HUDEP-2 (cell line): ENCODE measurements at regions not wholly inside any gene's neighbourhood (a gene's known extent, or its start where the extent isn't known, plus 50 kb on each side); places are given as distances from the start of the nearest gene placed in this dataset.
"Not testable (repeated sequence)": the region's sequence is repeated elsewhere in the genome, so short reads cannot be mapped to it uniquely, and the experiment has no call there.

Source experiments
- DNase-seq, 76 experiments: peaks; one replicate each; lab custom pipeline; 2025; ENCODE audit not compliant: unreplicated experiment in 76 of 76; lab: John Stamatoyannopoulos, UW

DNA sequence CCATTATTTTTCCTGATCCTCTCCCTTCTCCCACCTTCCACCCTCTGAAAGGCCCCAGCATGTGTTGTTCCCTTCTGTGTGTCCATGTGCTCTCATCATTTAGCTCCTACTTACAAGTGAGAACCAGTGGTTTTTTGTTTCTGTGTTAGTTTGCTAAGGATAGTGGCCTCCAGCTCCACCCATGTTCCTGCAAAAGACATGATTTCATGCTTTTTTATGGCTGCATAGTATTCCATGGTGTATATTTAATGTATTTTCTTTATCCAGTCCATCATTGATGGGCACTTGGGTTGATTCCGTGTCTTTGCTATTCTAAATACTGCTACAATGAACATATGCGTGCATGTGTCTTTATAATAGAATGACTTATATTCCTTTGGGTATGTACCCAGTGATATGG is 89.4 kb upstream of the C1orf174 start:
- DNase-seq: no peak

DNA sequence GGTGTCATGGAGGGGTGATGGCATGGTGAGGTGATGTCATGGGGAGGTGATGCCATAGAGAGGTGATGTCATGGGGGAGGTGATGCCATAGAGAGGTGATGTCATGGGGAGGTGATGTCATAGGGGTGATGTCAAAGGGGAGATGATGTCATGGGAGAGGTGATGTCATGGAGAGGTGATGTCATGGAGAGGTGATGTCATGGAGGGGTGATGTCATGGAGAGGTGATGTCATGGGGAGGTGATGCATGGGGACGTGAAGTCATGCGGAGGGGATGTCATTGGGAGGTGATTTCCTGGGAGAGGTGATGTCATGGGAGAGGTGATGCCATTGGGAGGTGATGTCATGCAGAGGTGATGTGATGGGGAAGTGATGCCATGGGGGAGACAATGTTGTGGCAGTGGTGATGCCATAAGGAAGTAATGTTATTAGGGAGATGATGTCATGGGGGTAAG is 92.1 kb upstream of the C1orf174 start:
- DNase-seq: no peak

DNA sequence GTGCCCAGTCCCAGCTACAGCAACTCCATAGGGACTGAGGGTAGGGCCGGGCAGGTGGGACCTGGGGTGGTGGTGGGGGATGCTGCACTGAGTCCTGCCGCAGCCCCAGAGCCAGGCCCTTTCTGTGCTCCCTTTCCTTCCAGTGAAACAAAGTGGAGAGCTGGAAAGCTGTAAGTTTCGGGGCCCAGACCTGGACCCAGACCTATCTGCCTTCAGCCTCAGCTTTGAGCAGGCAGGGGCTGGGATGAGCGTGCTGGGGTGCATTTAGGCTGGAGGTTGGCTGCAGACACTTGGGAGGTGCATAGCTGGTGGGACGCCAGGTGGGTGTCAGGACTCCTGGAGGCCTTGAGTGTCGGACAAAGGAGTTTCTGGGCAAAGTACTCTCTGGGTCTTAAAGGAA is 92.7 kb upstream of the C1orf174 start:
- DNase-seq: no peak

DNA sequence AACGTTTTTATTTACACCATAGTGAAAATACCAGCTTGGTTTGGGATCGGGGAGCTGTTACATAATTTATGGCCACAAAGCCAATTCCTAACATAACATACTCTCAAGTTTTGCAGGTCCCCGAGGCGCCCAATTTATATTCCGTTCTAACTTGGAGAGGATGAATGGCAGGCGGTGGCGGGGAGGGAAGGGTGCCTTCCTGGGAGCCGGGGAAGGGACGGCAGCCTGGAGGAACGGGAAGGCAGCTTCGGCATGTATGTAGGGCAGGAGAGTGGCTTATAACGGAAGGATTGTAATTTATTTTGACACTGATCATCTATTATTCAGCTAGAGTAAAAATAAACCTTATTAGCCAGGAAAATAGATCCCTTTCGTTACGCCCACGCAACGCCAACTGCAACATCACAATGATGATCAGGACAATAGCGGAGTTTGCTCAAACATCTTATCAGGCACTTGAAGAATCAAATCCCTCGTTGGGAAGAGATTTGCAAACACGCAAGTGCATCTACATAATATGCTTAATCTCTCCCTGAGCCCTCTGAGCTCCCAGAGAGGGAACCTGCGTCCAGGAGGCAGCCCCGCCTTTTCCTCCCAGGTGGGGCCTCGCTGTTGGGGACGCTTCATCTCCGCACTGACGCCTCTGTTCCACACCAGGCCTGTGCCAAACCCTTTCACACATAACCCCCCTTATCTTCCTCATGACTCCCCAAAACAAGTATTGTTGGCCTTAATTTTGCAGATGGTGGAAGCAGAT is 93.7 kb upstream of the C1orf174 start:
- DNase-seq: no peak

DNA sequence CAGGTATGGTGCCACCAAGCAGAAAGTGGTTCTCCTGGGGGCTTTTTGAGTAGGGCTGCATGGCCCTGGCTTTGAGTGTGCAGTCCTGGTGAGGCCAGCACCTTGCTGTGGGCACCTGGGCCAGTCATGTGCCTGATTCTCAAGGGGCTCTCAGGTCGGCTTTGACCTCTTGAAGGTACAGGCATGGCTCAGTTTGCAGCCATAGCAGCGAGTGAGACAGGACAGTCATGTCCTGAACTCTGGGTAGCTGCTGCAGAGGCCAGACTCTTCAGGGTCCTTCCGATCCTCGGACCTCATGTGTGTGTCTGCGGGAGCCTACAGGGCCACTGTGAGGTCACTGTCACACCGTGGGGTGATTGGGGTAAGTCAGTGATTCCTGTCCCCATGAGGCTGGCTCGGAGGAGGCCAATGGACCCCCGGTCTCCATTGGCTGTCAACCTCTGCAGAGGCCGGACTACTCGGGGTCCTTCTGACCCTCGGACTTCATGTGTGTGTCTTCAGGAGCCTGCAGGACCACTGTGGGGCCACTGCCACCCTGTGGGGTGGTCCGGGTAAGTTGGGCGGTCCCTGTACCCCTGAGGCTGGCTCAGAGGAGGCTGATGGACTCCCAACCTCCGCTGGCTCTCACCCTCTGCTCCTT is 95.2 kb upstream of the C1orf174 start:
- no peak for DNase-seq

DNA sequence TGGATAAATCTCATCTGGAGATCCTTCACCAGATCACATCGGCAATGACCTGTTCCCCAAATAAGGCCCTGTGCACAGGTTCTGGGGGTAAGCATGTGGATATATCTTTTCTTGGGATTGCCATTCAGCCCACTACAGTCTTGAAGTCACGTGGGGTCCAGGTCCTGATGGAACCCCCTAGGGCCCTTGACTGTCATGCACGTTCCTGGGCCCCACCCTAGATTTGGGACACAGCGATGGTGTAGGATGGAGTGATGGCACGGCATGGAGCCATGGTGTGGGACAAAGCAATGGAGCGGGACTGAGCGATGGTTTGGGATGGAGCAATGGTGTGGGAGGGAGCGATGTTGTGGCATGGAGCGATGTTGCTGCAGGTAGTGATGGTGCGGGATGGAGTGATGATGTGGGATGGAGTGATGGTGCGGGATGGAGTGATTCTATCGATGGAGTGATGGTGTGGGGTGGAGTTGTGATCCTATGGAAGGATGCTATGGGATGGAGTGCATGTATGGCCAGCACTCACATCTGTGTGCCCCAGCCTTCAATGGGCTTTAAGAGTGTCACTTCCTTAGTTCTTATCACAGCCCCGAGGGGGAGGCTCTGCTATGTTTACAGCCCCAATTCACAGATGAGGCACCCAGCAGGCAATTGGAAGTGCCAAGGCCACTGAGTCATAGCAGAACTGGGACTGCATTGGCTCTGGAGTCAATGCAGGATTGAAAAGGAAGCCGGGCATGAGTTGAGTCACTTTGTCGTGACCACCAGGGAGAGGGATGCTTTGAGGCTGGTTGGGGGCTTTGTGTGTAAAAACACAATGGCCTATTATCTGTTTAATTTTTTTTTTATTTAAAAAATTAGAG is 97.0 kb upstream of the C1orf174 start:
- DNase-seq: no peak

DNA sequence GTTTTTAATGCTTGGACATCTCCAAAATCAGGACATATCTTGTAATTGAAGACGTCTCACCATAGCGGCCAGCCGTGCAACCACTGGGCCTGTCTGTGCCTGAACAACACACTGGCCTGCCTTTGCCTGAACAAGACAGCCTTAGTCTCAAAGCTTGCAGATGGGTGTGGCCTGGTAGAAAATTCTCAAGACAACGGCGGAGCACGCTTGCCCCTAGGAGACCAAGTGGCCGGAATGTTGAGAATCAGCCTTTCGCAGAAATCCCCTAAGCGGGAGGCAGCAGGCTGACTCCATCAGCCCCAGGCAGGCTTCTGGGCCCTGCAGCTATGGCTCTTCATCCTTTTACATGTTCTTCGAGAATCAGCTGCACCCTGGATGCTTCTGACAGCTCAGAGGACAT is 98.0 kb upstream of the C1orf174 start:
- DNase-seq: no peak

DNA sequence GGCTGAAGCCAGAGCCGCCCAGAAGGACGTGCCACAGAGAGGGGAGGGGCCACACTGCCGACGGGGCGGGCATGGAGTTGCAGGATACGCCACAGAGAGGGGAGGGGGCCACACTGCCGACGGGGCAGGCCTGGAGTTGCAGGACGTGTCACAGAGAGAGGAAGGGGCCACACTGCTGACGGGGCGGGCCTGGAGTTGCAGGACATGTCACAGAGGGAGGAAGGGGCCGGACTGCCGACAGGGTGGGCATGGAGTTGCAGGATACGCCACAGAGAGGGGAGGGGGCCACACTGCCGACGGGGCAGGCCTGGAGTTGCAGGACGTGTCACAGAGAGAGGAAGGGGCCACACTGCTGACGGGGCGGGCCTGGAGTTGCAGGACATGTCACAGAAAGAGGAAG is 99.4 kb upstream of the C1orf174 start:
- DNase-seq: not testable (repeated sequence)

DNA sequence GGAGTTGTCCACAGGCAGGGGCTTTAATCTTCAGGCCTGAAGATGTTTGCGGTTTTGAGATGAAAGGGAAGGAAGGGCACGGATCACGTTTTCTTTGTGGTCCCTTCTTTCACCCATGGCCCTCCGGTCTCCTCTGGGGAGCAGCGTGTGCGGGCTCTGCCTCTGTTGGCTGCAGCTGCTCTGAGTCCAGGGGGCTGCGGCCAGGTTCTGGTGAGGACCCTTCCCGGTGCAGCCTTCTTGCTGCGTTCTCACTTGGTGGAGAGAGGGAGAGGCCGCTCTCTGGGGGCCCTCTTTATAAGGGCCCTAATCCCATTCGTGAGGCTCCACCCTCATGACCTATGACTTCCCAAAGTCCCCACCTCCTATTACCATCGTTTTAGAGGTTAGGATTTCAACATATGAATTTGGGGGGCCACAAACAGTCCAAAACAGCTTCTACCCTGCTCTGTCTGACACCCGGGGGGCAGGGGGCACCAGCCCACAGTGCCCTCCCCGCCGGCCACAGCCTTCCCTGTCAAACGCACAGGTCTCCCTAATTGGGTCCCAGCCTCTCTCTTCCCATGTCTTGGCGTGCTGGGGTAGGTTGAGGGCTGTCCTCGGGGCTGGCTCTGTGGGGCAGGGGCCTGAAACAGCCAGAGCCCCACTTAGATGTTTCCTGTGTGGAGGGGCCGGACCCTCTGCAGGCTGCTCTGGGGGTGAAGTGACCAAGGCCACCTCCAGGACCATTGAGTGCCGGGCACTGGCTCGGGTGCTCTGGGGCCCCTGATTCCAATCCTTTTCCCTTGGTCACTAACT is 100.1 kb upstream of the C1orf174 start:
- no peak for DNase-seq

DNA sequence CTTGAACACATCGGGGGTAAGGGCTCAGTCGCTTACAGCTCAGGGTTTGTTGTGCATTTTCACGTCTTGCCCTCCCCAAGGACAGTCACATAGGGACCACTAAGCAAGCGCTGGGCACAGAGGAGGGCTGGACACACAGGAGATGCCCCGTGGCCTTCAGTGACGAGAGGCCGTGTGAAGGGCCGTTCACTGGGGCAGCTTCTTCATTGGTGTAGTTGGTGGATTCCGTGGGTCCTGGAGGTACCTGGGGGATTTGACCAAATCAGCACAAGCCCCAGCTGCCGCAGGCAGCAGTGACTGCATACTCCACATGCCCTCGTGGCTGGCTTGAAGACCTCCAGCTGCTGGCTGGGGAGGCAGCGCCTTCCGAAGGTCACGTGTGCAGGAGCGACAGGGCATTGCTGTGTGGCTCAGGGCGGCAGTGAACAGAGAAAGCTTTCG is 100.8 kb upstream of the C1orf174 start:
- no peak for DNase-seq

DNA sequence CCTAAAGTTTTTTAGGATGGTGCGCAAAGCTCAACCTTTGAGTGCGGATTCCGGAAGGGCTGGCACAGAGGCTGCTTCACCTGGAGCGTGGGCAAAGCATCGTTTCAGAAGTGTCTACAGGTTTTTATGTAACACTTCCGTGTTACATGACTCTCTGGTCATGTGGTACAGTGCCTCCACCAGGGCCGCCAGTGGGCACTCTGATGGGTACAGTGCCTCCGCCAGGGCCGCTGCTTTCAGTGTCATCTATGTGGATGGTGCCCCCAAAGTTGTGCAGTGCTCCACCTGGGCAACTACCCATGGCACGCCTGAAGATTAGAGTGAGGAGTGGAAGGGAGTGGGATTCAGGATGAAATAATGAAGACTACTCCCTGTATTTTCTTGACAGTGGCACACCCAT is 101.4 kb upstream of the C1orf174 start:
- DNase-seq: no peak

DNA sequence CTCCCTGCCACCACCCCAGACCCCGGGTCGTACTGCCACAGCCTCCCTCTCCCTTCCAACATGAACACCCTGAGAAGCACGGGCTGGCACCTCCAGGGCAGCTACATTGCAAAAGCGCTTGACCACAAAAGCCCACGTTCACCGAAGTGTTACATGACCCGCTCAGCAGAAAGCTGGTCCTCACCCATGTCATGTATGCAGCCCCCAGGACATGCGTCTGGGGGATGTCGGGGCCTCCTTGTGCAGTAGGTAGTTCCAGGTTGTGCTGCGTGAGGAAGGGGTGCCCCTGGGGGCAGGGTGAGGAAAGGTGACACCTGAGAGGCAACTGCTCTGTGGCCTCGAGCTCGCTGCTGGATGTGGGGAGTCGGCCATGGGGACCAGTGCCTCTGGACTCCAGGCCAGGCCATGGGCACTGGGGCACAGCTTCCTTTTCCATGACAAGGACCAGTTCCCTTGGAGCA is 102.0 kb upstream of the C1orf174 start:
- DNase-seq: no peak

DNA sequence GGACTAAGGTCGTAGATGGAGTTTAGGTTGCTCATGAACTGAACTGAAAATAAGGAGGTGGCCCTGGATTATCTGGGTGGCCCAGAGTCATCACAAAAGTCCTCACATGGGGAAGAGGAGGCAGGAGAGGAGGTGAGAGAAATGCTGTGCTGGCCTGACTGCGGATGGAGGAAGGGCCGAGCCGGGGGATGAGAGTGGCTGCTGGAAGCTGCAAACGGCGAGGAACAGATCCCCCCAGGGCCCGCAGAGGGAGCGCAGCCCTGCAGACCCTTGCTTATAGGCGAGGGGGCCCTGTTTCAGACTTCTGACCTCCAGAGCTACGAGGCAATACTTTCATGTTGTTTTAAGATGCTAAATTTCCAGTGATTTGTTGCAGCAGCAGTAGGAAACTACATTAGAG is 102.7 kb upstream of the C1orf174 start:
- no peak for DNase-seq

DNA sequence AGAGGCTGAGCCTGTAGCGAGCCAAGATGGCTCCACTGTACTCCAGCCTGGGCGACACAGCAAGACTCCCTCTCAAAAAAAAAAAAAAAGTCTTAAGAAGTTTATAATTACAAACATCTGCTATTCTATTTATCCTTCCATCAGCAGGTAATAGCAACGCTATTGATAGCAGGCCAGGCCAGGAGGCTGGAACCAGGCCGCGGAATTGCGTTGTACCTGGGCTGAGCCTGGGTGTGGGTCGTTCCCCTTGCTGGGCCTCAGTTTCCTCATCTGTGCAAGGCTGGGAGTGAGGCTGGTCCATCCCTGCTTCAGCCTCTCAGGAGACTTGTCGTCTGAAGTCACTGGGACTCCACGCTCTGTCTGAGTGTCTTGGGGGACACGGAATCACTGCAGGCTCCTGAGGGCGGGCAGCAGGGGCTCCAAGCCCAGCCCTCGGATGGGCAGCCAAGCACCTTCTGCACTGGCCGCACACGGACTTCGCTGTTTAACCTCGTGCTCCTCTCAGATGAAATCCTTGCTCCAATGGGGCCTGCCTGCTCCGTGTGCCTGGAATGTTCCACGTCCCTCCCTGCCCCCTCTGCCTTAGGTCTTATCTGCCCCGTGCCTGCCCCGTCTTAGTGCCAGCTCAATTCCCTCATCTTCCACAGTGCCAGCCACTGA is 103.9 kb upstream of the C1orf174 start:
- no peak for DNase-seq

DNA sequence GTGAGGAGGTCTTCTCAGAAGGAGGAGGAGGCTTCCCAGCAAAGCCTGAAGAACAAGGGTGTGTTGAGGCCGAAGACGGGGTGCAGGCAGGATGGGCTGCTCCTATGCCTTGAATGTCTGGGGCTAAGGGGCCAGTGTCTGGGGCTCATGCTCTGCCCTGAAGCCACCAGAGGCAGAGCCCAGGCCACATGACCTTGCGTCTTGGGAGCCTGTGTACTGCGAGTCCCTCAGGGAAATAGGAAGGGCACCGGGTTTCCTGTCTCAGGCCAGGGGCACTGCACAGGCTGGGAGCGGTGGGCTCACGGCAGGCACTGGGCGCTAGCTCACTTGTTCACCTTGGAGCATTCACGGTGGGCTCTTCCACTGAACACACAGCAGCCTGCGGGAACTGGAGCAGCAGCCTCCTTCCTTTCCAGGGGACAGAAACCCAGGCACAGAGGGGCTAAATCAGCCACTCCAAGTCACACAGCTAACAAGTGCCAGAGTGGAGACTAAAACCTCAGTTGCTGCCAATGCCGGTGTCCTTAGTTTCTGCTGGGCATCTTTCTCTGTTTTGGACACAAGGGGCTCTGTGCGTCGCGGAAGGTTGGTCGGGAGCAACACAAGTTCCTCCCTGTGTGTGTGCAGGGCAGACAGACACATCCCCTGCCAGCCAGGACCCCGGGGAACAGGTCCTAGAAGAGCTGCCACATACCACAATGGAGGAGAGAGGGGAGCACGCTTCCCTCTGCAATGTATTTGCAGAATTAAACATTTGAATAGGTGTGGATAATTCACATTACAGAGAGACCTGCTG is 104.8 kb upstream of the C1orf174 start:
- DNase-seq: no peak

DNA sequence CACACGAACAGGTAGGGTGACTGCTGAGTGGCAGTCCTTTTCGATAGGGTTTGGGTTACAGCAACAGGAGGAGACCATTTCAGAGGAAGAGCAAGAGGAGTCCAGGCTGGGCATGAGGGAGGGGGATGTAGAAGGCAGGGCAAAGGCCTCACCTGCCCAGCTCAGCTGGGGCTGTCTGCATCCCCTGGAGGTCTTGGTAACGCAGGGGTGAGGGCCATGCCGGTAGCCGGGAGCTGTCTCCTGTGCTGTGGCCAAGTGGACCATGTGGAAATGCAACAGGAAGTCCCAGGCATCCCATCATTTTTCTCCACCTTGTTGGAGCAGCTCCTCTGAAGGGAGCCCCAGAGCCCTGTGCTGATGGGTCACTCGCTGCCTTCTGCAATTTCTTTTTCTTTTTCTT is 105.4 kb upstream of the C1orf174 start:
- no peak for DNase-seq

DNA sequence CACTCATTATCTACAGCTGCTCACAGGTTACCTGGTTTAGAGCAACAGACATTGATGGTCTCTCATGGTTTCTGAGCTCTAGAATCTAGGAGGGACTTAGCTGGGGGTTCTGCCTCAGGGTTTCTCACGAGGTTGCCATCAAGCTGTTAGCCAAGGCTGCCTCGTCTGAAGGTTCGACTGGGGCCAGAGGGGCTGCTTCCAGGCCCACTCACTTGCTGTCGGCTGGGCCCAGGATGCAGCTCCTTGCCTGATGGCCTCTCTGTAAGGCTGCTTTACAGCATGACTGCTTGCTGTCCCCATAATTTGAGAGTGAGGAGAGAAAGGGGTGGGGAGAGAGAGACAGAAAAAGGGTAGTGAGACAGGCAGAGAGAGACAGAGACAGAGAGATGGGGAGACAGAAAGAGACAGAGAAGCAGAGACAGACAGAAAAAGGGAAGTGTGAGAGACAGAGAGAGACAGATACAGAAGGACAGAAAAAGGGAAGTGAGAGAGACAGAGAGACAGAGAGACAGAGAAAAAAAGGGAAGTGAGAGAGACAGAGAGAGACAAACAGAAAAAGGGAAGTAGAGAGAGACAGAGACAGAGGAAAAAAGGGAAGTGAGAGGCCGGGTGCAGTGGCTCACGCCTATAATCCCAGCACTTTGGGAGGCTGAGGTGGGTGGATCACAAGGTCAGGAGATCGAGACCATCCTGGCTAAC is 106.8 kb upstream of the C1orf174 start:
- no peak for DNase-seq

DNA sequence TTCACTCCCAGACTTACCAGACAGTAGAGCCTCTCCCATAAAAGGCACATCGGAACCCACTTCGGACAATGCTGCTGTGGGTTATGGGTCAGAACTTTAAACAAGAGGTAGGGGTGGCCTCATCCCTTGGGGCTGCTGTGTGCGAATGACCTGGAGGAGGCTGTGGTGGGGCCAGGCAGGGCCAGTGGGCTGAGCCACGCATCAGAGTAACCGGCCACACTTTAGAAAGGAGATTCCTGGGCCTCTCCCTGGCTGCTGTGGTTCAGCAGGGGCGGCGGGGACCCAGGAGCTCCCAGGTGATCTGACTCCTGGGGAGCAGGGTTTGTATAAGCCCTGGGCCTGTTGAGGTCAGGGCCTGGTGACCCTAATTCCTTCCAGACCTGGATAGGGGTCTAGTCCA is 110.2 kb upstream of the C1orf174 start:
- DNase-seq: no peak
